Hippocampal formation (tissue), 2 donors: ENCODE measurements at regions not wholly inside any gene's neighbourhood (a gene's known extent, or its start where the extent isn't known, plus 50 kb on each side); places are given as distances from the start of the nearest gene placed in this dataset.
A peak's percentile ranks its signal among the peaks of the same experiment; 100 is the strongest.
"Not testable (repeated sequence)": the region's sequence is repeated elsewhere in the genome, so short reads cannot be mapped to it uniquely, and the experiment has no call there.

Experiments
- DNase-seq, 2 donors: peaks; one replicate each; lab custom pipeline; 2025; lab: John Stamatoyannopoulos, UW

DNA sequence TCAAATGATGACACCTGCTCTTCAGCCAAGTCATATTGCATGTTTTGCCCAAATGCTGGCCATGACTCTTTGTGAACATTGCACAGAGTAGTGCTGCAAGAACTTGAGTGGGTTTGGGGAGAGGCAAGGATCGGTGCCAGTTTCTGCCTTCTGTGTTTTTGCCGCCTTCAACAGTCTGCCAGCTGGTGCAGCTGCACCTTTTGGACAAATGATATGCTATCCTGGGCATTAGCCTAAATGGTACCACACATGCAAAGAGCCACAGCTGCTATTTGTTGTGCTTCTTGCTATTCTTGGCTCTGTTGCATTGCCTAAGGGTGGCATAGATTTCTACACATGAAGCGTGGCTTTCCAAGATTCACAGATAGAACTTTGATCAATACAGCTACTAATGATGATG lies 189.0 kb upstream of the CCN2 start:
- no peak for DNase-seq

DNA sequence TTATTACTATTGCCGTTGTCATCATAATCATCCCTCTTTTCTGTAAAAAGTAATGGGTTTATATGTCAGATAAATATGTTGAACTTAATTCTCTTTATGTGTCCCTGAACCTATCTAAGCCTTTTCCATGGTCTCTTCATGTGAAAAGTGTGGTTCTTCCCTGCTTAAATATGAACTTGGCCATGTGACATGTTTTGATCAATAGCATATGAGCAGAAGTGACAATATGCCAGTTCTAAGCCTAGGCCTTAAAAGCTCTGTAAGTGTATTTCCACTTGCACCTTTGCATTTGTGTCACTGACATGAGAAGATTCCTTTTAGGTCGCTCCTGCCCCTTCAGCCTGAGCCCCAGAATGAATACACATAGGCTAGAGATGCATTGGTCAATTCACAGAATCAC lies 188.4 kb upstream of the CCN2 start:
- no peak for DNase-seq

DNA sequence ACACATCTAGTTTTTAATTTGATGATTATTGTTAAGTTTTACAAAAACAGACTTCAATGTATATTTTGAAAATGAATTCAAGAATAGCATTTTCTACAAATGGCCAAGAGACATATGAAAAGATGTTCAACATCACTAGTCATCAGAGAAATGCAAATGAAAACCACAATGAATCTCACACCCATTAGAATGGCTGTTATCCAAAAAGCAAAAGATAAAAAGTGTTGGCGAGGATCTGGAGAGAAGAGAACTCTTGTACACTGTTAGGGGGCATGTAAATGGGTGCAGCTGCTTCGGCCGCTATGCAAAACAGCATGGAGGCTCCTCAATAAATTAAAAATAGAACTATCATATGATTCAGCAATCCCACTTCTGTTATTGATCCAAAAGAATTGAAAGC lies 185.8 kb upstream of the CCN2 start:
- DNase-seq = no peak

- no peak for DNase-seq
Observed at GRCh38 chr6:132135409-132135808, 184.2 kb upstream of the CCN2 start.

DNA sequence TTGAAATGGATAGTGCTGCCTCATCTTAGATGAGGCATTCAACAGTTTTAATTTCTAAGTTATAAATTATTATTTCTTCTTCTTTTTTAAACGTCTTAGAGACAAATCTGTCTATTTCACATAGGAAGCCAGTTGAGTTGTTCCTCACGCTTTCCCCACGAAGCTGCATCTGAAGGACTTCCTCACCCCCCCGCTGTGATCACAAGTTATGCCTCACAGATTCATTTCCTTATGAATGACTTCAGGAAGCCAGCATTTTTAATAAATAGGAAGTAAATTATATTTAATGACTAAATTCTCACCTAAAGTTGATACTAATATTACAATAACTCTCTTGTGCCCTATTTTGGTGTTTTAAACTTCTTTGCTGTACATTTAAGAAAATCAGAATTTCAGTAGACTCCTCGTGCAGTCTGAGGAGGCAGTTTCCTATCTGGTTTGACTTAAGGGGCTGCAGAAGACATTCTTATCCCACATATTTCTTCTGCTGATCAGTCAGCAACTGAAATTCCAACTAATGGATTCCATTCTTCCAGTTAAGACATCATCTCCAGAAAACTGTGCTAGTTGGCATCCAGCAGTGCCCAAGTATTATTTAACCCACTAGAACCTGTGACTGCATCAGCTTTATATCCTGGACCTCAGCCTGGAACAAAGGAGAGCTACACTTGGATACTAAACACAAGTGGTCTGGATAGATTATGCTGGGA lies 182.7 kb upstream of the CCN2 start:
- no peak for DNase-seq

DNA sequence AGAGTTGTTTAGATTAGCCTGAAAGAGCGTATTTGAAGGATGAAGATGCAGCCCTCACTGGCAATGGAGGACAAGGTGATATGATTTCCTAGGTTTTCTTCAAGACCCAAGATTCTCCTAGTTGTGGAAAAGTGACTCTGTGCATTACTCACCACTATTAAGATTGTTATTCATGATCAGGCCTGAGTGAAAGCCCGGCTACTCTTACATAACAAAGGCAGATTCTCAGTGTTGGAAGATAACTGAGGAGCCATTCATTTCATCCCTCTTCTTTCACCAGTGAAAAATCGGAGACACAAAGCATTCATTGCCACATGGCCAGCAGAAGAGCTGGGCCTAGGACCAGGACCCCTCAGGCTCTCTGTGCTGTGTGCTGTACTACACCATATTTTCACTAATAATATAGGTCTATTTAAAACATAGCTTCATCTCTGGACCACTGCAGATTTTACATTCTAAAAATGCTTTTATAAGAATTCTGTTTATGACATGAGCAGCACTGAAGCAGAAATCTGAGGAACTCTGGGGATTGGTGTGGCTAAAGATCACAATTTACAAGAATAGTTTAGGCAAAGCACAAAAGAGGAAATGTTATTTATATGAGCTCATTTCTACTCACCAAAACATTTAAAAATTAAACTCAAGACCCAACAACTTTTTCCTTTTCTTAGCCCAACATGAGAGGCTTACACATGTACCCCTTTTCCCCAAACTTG lies 181.9 kb upstream of the CCN2 start:
- DNase-seq = peak; percentile 18 to 79

GRCh38 chr6:132132422-132132821 lies 181.2 kb upstream of the CCN2 start:
- no peak for DNase-seq

DNA sequence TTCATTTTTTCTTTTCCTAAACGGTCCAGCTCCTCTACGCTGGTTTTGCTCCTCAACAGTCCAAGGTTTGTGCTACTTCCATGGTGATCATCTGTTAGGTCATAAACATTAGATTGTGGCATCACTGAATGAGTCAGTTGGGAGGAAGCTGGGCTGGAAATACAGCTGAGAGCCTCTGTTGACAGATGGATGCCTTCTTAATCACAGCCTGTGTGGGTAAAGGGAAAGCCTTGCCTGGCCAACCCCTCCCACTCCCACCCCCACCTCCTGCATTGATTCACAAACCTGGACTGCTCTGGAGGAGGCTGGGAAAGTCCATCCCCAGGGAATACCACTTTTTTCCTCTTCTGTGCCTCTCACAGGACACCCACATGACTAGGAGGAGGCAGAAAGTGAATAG lies 180.6 kb upstream of the CCN2 start:
- no peak for DNase-seq

- DNase-seq = no peak
Observed at GRCh38 chr6:132131351-132131750, 180.2 kb upstream of the CCN2 start.

GRCh38 chr6:132130626-132131298 lies 179.6 kb upstream of the CCN2 start:
- DNase-seq = no peak

GRCh38 chr6:132128424-132128823 lies 177.3 kb upstream of the CCN2 start:
- no peak for DNase-seq

- DNase-seq = no peak
Observed at GRCh38 chr6:132126150-132126549, 175.0 kb upstream of the CCN2 start.

DNA sequence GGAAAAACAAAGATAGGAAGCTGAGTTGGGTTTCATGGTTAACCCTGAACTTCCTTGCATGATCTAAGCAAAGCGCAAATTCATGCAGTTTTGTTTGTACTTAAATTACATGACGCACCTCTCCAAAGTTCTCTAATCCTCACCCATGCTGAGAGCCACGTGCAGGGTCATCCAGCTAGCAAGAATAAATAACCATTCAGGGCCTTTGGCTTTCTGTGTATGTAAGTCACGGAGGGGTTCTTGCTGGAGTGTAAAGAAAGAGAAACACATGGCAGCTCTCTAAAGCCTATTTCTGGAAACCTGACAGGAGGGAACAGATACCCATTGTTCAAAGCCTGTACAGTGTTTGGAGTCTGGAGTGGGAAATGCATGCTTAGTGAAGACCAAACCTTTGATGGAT lies 171.7 kb upstream of the CCN2 start:
- peak; percentile 37 to 91 for DNase-seq

DNA sequence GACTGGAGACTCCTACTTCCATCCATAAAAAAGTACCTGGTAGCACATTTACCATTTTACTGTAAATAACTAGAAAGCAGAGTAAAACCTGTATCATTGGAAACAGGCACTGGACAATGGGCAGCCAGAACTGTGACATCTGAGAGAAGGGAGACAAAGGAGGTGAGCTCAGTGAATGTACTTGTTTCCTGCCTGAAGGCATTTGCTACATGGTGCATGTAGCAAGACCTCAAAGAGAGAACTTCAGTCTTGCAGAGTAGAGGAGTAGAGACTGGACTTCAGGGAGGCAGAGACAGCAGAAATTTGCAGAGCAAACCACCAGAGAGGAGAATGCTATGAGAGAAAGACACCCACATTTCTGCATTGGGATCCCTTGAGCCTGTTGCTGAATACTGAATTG lies 171.0 kb upstream of the CCN2 start:
- no peak for DNase-seq

DNA sequence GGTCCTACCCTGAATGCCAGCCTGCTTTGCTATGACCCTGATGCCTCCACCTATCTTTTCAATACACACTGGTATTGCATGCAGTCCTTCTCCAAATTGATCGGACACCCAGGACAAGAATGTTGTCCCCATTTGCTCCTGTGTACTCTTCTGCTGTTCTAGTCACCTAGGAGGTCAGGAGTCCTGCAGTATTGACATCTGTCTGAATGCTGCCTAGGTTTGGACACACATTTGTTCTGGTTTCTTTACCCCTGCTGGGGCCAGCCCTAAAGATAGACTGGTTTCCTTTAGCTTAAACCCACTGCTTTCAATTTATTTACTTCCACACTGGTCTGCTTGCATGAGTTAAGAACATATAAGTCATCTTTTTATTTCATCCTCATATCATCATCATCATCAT lies 167.0 kb upstream of the CCN2 start:
- DNase-seq = no peak

GRCh38 chr6:132115714-132116366 lies 164.7 kb upstream of the CCN2 start:
- no peak for DNase-seq

GRCh38 chr6:132114201-132114825 lies 163.1 kb upstream of the CCN2 start:
- no peak for DNase-seq

DNA sequence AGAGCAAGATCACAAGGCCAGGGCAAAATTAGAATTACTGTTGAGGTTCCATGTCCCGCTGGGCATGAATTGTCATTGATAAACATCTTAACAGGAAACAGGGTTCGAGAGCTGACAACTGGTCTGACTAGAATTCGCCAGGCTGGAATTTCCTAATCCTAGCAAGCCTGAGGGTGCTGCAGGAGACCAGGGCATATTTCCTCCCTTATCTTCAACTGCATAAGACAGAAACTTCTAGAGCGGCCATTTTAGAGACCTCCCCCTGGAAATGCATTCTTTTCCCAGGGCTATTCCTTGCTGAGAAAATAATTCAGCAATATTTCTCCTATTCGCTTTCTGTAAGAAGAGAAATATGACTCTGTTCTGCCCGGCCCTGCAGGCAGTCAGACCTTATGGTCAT lies 158.6 kb upstream of the CCN2 start:
- not testable (repeated sequence) for DNase-seq

GRCh38 chr6:132107896-132108295 lies 156.7 kb upstream of the CCN2 start:
- no peak for DNase-seq

DNA sequence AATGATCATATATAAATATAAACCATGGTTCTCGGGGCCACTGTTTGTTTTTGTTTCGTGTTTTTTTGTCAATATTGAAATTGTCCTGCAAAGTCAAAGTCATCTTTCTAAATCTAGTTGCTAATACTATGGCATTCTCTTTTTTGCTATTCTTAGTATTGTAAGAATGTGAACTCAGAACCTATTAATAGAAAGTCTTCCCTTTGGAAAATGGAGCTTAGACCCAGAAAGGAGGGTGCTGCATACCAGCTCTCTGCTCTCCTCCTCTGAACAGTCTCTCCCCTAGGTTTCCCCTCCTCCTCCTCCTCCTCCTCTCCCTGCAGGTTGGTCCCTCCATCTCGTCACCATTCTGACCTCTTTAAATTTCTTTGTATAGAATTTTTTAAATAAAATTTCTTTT lies 150.4 kb upstream of the CCN2 start:
- no peak for DNase-seq

DNA sequence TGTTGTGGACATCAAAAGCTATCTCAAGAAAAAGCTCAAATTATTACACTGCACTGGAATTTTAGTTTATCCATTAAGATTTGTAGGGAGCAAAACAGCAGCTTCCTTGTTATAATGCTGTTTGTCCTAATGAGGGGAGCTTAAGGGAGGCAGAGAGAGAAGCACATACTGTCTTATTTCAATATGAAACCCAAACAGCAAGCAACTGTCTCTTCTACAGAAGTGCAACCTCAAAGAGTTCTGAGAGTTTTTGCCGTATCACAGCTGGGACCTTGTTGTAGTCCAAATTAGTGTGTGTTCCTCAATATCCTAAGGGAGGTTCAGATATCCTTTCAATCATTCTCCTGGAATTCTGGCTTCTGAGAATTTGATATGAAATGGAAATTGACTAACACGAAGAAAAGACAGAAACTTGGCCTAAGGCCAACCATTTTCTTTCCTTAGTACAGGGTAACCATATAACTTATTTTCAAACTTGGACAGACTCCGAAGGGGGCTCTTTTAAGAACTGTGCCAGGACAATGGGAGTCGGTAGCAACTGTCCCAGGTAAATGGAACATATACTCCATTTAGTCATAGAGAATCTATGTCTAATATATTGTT lies 149.3 kb upstream of the CCN2 start:
- no peak for DNase-seq

DNA sequence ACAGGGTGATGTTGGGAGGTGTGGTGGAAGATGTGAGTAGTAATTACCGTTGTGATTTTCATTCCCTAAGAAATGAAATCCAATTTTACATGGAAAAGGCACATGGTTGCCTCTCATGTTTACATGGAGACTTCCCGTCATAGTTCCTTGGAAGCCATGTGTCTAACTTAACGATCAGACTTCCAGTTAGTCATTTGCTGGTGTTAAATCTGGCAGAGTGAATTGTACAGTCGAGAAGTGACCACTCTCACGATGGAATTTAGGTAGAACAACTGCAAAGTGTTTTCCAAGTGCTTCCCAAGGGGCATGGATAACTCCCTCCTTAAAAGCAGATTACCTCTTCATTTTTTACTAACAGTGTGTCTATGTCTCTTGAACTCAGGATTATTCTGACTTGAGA lies 145.8 kb upstream of the CCN2 start:
- no peak for DNase-seq
